Gastroesophageal sphincter (tissue), 4 donors: ENCODE measurements at regions not wholly inside any gene's neighbourhood (a gene's known extent, or its start where the extent isn't known, plus 50 kb on each side); places are given as distances from the start of the nearest gene placed in this dataset.
A peak's percentile ranks its signal among the peaks of the same experiment; 100 is the strongest.

Experiments
- ATAC-seq: fragments of 150-250 bp; one replicate; pipeline ENCODE4 v1.9.1; 2016; ENCODE audit warnings: mild to moderate bottlenecking, moderate library complexity
- H3K27ac ChIP-seq, 4 donors: fragments of 200-600 bp; sonication (generic) in 3 of 4; 1 replicate in 3 of 4; 2 replicates in 1 of 4; pipeline ENCODE4 v1.5.1; 2016 to 2019
- H3K27me3 ChIP-seq: fragments of 200-600 bp; sonication (generic); one replicate; pipeline ENCODE4 v1.5.1; 2019
- H3K36me3 ChIP-seq, 2 donors: fragments of 200-600 bp; sonication (generic); one replicate each; pipeline ENCODE4 v1.5.1; 2019; ENCODE audit warnings: control low read depth in 1 of 2
- H3K4me1 ChIP-seq, 3 donors: fragments of 200-600 bp; sonication (generic); 1 replicate in 2 of 3; 2 replicates in 1 of 3; pipeline ENCODE4 v1.5.1; 2016 to 2019; ENCODE audit warnings: control low read depth in 2 of 3
- H3K4me3 ChIP-seq, 2 donors: fragments of 200-600 bp; sonication (generic); one replicate each; pipeline ENCODE4 v1.5.1; 2019; ENCODE audit warnings: mild to moderate bottlenecking in 1 of 2, moderate library complexity in 1 of 2
- H3K9me3 ChIP-seq, 3 donors: fragments of 200-600 bp; sonication (generic); one replicate each; pipeline ENCODE4 v1.5.1; 2017 to 2019; ENCODE audit warnings: control low read depth in 2 of 3
- CTCF ChIP-seq, 4 experiments: fragments of 200-600 bp in 2 of 4; fragments of 450-650 bp in 2 of 4; sonication (generic) in 1 of 4; IDR thresholded peaks; one replicate each; pipeline ENCODE4 v1.5.1; 2017 to 2019; ENCODE audit warnings: antibody characterized with exemption in 4 of 4, mild to moderate bottlenecking in 2 of 4, moderate library complexity in 2 of 4
- EP300 ChIP-seq: sonication (generic); formaldehyde crosslinking; IDR thresholded peaks from one replicate; pipeline ENCODE4 v1.6.1; 2017; ENCODE audit warnings: antibody characterized with exemption, mild to moderate bottlenecking
- POLR2A ChIP-seq, 2 donors: fragments of 450-650 bp; IDR thresholded peaks; one replicate each; pipeline ENCODE4 v1.6.1; 2017; ENCODE audit warnings: antibody characterized with exemption in 2 of 2, mild to moderate bottlenecking in 2 of 2, moderate library complexity in 1 of 2
- POLR2AphosphoS5 ChIP-seq: sonication (generic); formaldehyde crosslinking; IDR thresholded peaks from one replicate; pipeline ENCODE4 v1.6.1; 2017; ENCODE audit warnings: antibody characterized with exemption
- WGBS, 2 donors: methylation state at CpG; one replicate each; pipeline ENCODE4 v1.1.5; 2018; ENCODE audit warnings: low coverage in 1 of 2; 5-methylcytosine and 5-hydroxymethylcytosine counted together

- no peaks in the 10 kb centered on the region for H3K27me3 ChIP-seq
- no peak for ATAC-seq
- peak overlapping the region in 2 of 4 donors; percentile 70 to 72 for H3K27ac ChIP-seq
- H3K4me1 ChIP-seq, result peaks cover 9 to 75% (median 21%) of the 10 kb centered on the region in 3 donors
- WGBS, 2 donors, result 80 to 94% methylated on average over 4 of the region's 4 CpGs
- no peak overlapping the region for H3K4me3 ChIP-seq
- TF ChIP-seq POLR2A (IDR thresholded peaks at IDR 0.05) (no peak), EP300 (no peak), CTCF (IDR thresholded peaks at IDR 0.05) (no peak), POLR2AphosphoS5 (no peak)
- H3K36me3 ChIP-seq, result no peaks in the 10 kb centered on the region
- no peaks in the 10 kb centered on the region for H3K9me3 ChIP-seq
These were observed 477.4 kb upstream of the KLF6 start for GRCh38 chr10:4262449-4262848.

- Histone ChIP-seq H3K4me1 (peaks cover 6 to 57% (median 17%) of the 10 kb centered on the region in 3 donors), H3K36me3 (no peaks in the 10 kb centered on the region), H3K9me3 (no peaks in the 10 kb centered on the region), H3K27me3 (no peaks in the 10 kb centered on the region), H3K4me3 (no peak overlapping the region), H3K27ac (peak overlapping the region; percentile 77 to 83 (median 82))
- 58 to 70% methylated on average over 4 of the region's 4 CpGs for WGBS, 2 donors
- ATAC-seq, result peak; percentile 82
- peak; percentile 91 for TF ChIP-seq POLR2AphosphoS5
- no peak for TF ChIP-seq EP300
These were observed 475.6 kb upstream of the KLF6 start for GRCh38 chr10:4260483-4261124.

GRCh38 chr10:4257939-4258465, 473.0 kb upstream of the KLF6 start:
- ATAC-seq, result no peak
- Histone ChIP-seq H3K36me3 (no peaks in the 10 kb centered on the region), H3K9me3 (no peaks in the 10 kb centered on the region), H3K27ac (peak overlapping the region in 2 of 4 donors; percentile 80 to 83), H3K4me1 (peaks cover 0 to 47% (median 10%) of the 10 kb centered on the region in 3 donors), H3K4me3 (no peak overlapping the region), H3K27me3 (no peaks in the 10 kb centered on the region)
- no peak for TF ChIP-seq CTCF (IDR thresholded peaks at IDR 0.05)
- no peak for TF ChIP-seq EP300
- TF ChIP-seq POLR2A (IDR thresholded peaks at IDR 0.05), result no peak
- no peak for TF ChIP-seq POLR2AphosphoS5
- WGBS, 2 donors, result 84 to 85% methylated on average over 8 to 10 of the region's 14 CpGs

GRCh38 chr10:4256971-4257370, 472.0 kb upstream of the KLF6 start:
- no peak for ATAC-seq
- no peaks in the 10 kb centered on the region for H3K27me3 ChIP-seq
- 84 to 91% methylated on average over 2 of the region's 2 CpGs for WGBS, 2 donors
- peaks cover 0 to 46% (median 10%) of the 10 kb centered on the region in 3 donors for H3K4me1 ChIP-seq
- no peaks in the 10 kb centered on the region for H3K9me3 ChIP-seq
- H3K27ac ChIP-seq, result peak overlapping the region in 1 of 4 donors; percentile 69
- no peaks in the 10 kb centered on the region for H3K36me3 ChIP-seq
- TF ChIP-seq POLR2A (IDR thresholded peaks at IDR 0.05) (no peak), EP300 (no peak), CTCF (IDR thresholded peaks at IDR 0.05) (no peak), POLR2AphosphoS5 (no peak)
- H3K4me3 ChIP-seq, result no peak overlapping the region

- peaks cover 0 to 39% (median 9%) of the 10 kb centered on the region in 3 donors for H3K4me1 ChIP-seq
- 40 to 93% methylated on average over 1 to 3 of the region's 3 CpGs for WGBS, 2 donors
- no peak for ATAC-seq
- H3K27ac ChIP-seq, result peak overlapping the region in 3 of 4 donors; percentile 11 to 69 (median 64)
- TF ChIP-seq POLR2AphosphoS5, result no peak
- no peak for TF ChIP-seq POLR2A (IDR thresholded peaks at IDR 0.05)
- no peak for TF ChIP-seq EP300
- TF ChIP-seq CTCF (IDR thresholded peaks at IDR 0.05), result no peak
- H3K9me3 ChIP-seq, result no peaks in the 10 kb centered on the region
- no peaks in the 10 kb centered on the region for H3K27me3 ChIP-seq
- no peaks in the 10 kb centered on the region for H3K36me3 ChIP-seq
- H3K4me3 ChIP-seq, result no peak overlapping the region
These were observed 470.7 kb upstream of the KLF6 start for GRCh38 chr10:4255751-4256150.
